OCI-LY3 (cell line): ENCODE measurements at regions not wholly inside any gene's neighbourhood (a gene's known extent, or its start where the extent isn't known, plus 50 kb on each side); places are given as distances from the start of the nearest gene placed in this dataset.

ENCODE experiments used
- H2AFZ ChIP-seq: fragments of 200-600, 300-600 bp; shearing (Covaris generic); 2 replicates; pipeline ENCODE4 v1.6.0; 2014; ENCODE audit warnings: antibody characterized with exemption, low read depth, low read length
- H3K27ac ChIP-seq: fragments of 200-600, 300-600 bp; sonication (generic); 2 replicates; pipeline ENCODE4 v1.5.1; 2014; ENCODE audit warnings: mild to moderate bottlenecking, low read length, moderate library complexity, mixed read lengths
- H3K27me3 ChIP-seq: fragments of 200-600, 300-600 bp; sonication (generic); 2 replicates; pipeline ENCODE4 v1.6.1; 2014; ENCODE audit warnings: low read depth, low read length, mixed read lengths
- H3K36me3 ChIP-seq: fragments of 200-600, 300-600 bp; sonication (generic); replicated peaks from 2 replicates; pipeline ENCODE3; 2014; ENCODE audit warnings: low read depth, low read length, mixed read lengths
- H3K4me1 ChIP-seq: fragments of 300-600, 200-600 bp; sonication (generic); 2 replicates; pipeline ENCODE4 v1.6.1; 2014; ENCODE audit warnings: low read length, mixed read lengths
- H3K4me2 ChIP-seq: fragments of 200-600, 300-600 bp; sonication (generic); 2 replicates; pipeline ENCODE4 v1.6.1; 2014; ENCODE audit warnings: low read length, mixed read lengths
- H3K4me3 ChIP-seq: fragments of 300-600, 200-600 bp; sonication (generic); 2 replicates; pipeline ENCODE4 v1.5.1; 2014; ENCODE audit warnings: antibody characterized with exemption, mild to moderate bottlenecking, low read length, moderate library complexity
- H3K79me2 ChIP-seq: fragments of 300-600, 200-600 bp; shearing (Covaris generic); 2 replicates; pipeline ENCODE4 v1.6.1; 2014; ENCODE audit warnings: mild to moderate bottlenecking, low read length, mixed read lengths
- H3K9ac ChIP-seq: fragments of 300-600, 200-600 bp; shearing (Covaris generic); 2 replicates; pipeline ENCODE4 v1.6.0; 2014; ENCODE audit warnings: mild to moderate bottlenecking, low read length, moderate library complexity
- H3K9me3 ChIP-seq: fragments of 200-600, 300-600 bp; shearing (Covaris generic); 2 replicates; pipeline ENCODE4 v1.6.1; 2014; ENCODE audit warnings: low read length, mixed read lengths; ENCODE audit not compliant: insufficient read depth
- H4K20me1 ChIP-seq: fragments of 200-600, 300-600 bp; sonication (generic); 2 replicates; pipeline ENCODE4 v1.6.1; 2016; ENCODE audit warnings: low read length, mixed read lengths; ENCODE audit not compliant: insufficient read depth
- CTCF ChIP-seq: fragments of 200-600, 300-600 bp; sonication (generic); IDR thresholded peaks from 2 replicates; pipeline ENCODE4 v1.5.1; 2014; ENCODE audit warnings: antibody characterized with exemption, low read length, low read depth
- EZH2phosphoT487 ChIP-seq: fragments of 200-600 bp; shearing (Covaris generic); IDR thresholded peaks from 2 replicates; pipeline ENCODE4 v1.6.1; 2018; ENCODE audit warnings: antibody characterized with exemption, mixed run types, low read depth

- Histone ChIP-seq H2AFZ (no peak overlapping the region), H3K27ac (no peak overlapping the region), H3K36me3 (no peaks in the 10 kb centered on the region), H3K4me3 (no peak overlapping the region), H3K9ac (no peak overlapping the region), H3K9me3 (no peaks in the 10 kb centered on the region), H3K4me2 (no peak overlapping the region), H4K20me1 (no peaks in the 10 kb centered on the region), H3K27me3 (no peaks in the 10 kb centered on the region), H3K4me1 (peaks cover 18% of the 10 kb centered on the region), H3K79me2 (no peaks in the 10 kb centered on the region)
- TF ChIP-seq EZH2phosphoT487 (no peak), CTCF (no peak)
Measured at GRCh38 chr6:160926281-160927276, 65.0 kb upstream of the MAP3K4 start.

- Histone ChIP-seq H3K4me2 (no peak overlapping the region), H3K79me2 (no peaks in the 10 kb centered on the region)
Measured at GRCh38 chr6:160927416-160927815, 64.2 kb upstream of the MAP3K4 start.

GRCh38 chr6:160929361-160929760, 62.2 kb upstream of the MAP3K4 start:
- TF ChIP-seq CTCF (no peak), EZH2phosphoT487 (no peak)
- H3K79me2 ChIP-seq, result no peaks in the 10 kb centered on the region
- H3K9ac ChIP-seq, result no peak overlapping the region
- H3K4me1 ChIP-seq, result peaks cover 29% of the 10 kb centered on the region
- no peaks in the 10 kb centered on the region for H3K36me3 ChIP-seq
- no peak overlapping the region for H3K27ac ChIP-seq
- H4K20me1 ChIP-seq, result no peaks in the 10 kb centered on the region
- no peaks in the 10 kb centered on the region for H3K27me3 ChIP-seq
- H3K4me3 ChIP-seq, result no peak overlapping the region
- no peak overlapping the region for H3K4me2 ChIP-seq
- no peak overlapping the region for H2AFZ ChIP-seq
- H3K9me3 ChIP-seq, result no peaks in the 10 kb centered on the region

More at GRCh38 chr6:160927416-160927815, 64.2 kb upstream of the MAP3K4 start:
- no peak overlapping the region for H3K4me3 ChIP-seq
- H4K20me1 ChIP-seq, result no peaks in the 10 kb centered on the region
- peaks cover 25% of the 10 kb centered on the region for H3K4me1 ChIP-seq
- no peak overlapping the region for H3K9ac ChIP-seq
- no peak overlapping the region for H3K27ac ChIP-seq
- no peak overlapping the region for H2AFZ ChIP-seq
- H3K9me3 ChIP-seq, result no peaks in the 10 kb centered on the region
- no peaks in the 10 kb centered on the region for H3K36me3 ChIP-seq
- no peak for TF ChIP-seq CTCF
- TF ChIP-seq EZH2phosphoT487, result no peak
- no peaks in the 10 kb centered on the region for H3K27me3 ChIP-seq

GRCh38 chr6:160929831-160930230, 61.7 kb upstream of the MAP3K4 start:
- Histone ChIP-seq H3K4me3 (no peak overlapping the region), H3K27me3 (no peaks in the 10 kb centered on the region), H3K36me3 (no peaks in the 10 kb centered on the region), H4K20me1 (no peaks in the 10 kb centered on the region), H2AFZ (no peak overlapping the region), H3K4me1 (peaks cover 30% of the 10 kb centered on the region), H3K4me2 (no peak overlapping the region), H3K79me2 (no peaks in the 10 kb centered on the region), H3K9me3 (no peaks in the 10 kb centered on the region), H3K27ac (no peak overlapping the region), H3K9ac (no peak overlapping the region)
- no peak for TF ChIP-seq EZH2phosphoT487
- no peak for TF ChIP-seq CTCF
